Calu3 (cell line): ENCODE measurements at regions not wholly inside any gene's neighbourhood (a gene's known extent, or its start where the extent isn't known, plus 50 kb on each side); places are given as distances from the start of the nearest gene placed in this dataset.
"Not testable (repeated sequence)": the region's sequence is repeated elsewhere in the genome, so short reads cannot be mapped to it uniquely, and the experiment has no call there.

Experiments
- BruUV-seq: library from RNA; stranded (reverse); fragments of 400-500 nt; replicated peaks from 2 replicates; lab custom pipeline; 2021; lab: Mats Ljungman, UMichigan
- CTCF ChIA-PET: fragments of 300-600 bp; sonication (Branson Sonifier 250); formaldehyde crosslinking; loops from one replicate; lab custom pipeline; 2022; ENCODE audit warnings: antibody characterized with exemption; lab: Charles Lee
- DNase-seq: peaks from one replicate; pipeline ENCODE4 v3.0.0; 2022
- H3K27ac Mint-ChIP-seq: one replicate; pipeline ENCODE4 v1.8.0; 2022; ENCODE audit warnings: mixed read lengths; ENCODE audit not compliant: unreplicated experiment
- H3K27me3 Mint-ChIP-seq: one replicate; pipeline ENCODE4 v1.8.0; 2022; ENCODE audit warnings: mixed read lengths; ENCODE audit not compliant: unreplicated experiment
- H3K36me3 Mint-ChIP-seq: one replicate; pipeline ENCODE4 v1.8.0; 2022; ENCODE audit warnings: mild to moderate bottlenecking, moderate library complexity, mixed read lengths; ENCODE audit not compliant: insufficient read depth, unreplicated experiment
- H3K4me1 Mint-ChIP-seq: one replicate; pipeline ENCODE4 v1.8.0; 2022; ENCODE audit warnings: mild to moderate bottlenecking, low read depth, mixed read lengths; ENCODE audit not compliant: unreplicated experiment
- H3K4me3 Mint-ChIP-seq: one replicate; pipeline ENCODE4 v1.8.0; 2022; ENCODE audit warnings: mild to moderate bottlenecking, low read depth, moderate library complexity, mixed read lengths; ENCODE audit not compliant: unreplicated experiment
- H3K9me3 Mint-ChIP-seq: one replicate; pipeline ENCODE4 v1.8.0; 2022; ENCODE audit warnings: low read depth, mixed read lengths; ENCODE audit not compliant: unreplicated experiment
- CTCF ChIP-seq: fragments of 200-600 bp; IDR thresholded peaks from one replicate; pipeline ENCODE4 v1.8.0; 2022; ENCODE audit warnings: antibody characterized with exemption; ENCODE audit not compliant: unreplicated experiment
- intact Hi-C: fragments of 100-400 bp; cut with micrococcal nuclease; formaldehyde crosslinking; loops from one replicate; pipeline ENCODE4 v1.10.0; 2022; ENCODE audit not compliant: unreplicated experiment

- intact Hi-C loops = no loop called here
- DNase-seq = no peak
- no peak overlapping the region for H3K27ac Mint-ChIP-seq
- no peaks in the 10 kb centered on the region for H3K9me3 Mint-ChIP-seq
- no peak for TF ChIP-seq CTCF
- H3K4me1 Mint-ChIP-seq = no peaks in the 10 kb centered on the region
- H3K4me3 Mint-ChIP-seq = no peak overlapping the region
- CTCF ChIA-PET = no interaction called here
- H3K27me3 Mint-ChIP-seq = no peaks in the 10 kb centered on the region
- H3K36me3 Mint-ChIP-seq = no peaks in the 10 kb centered on the region
- no TSS peak for BruUV-seq
Measured at GRCh38 chr5:17099946-17100345, 117.5 kb upstream of the BASP1 start.

- Mint-ChIP-seq H3K4me1 (no peaks in the 10 kb centered on the region), H3K27ac (no peak overlapping the region), H3K4me3 (no peak overlapping the region), H3K9me3 (no peaks in the 10 kb centered on the region), H3K36me3 (no peaks in the 10 kb centered on the region), H3K27me3 (no peaks in the 10 kb centered on the region)
- CTCF ChIA-PET = no interaction called here
- no TSS peak for BruUV-seq
- no peak for DNase-seq
- intact Hi-C loops = no loop called here
- TF ChIP-seq CTCF = no peak
Measured at GRCh38 chr5:17103461-17103860, 114.0 kb upstream of the BASP1 start.

GRCh38 chr5:17105744-17106418, 111.5 kb upstream of the BASP1 start:
- BruUV-seq = no TSS peak
- Mint-ChIP-seq H3K4me1 (no peaks in the 10 kb centered on the region), H3K9me3 (no peaks in the 10 kb centered on the region), H3K27me3 (no peaks in the 10 kb centered on the region), H3K36me3 (no peaks in the 10 kb centered on the region), H3K4me3 (no peak overlapping the region), H3K27ac (no peak overlapping the region)
- intact Hi-C loops = no loop called here
- CTCF ChIA-PET = no interaction called here
- TF ChIP-seq CTCF = no peak
- no peak for DNase-seq

GRCh38 chr5:17106521-17106920, 110.9 kb upstream of the BASP1 start:
- Mint-ChIP-seq H3K27me3 (no peaks in the 10 kb centered on the region), H3K4me3 (no peak overlapping the region), H3K27ac (no peak overlapping the region), H3K36me3 (no peaks in the 10 kb centered on the region), H3K9me3 (no peaks in the 10 kb centered on the region), H3K4me1 (peaks cover 4% of the 10 kb centered on the region)
- BruUV-seq = no TSS peak
- no peak for DNase-seq
- TF ChIP-seq CTCF = no peak
- CTCF ChIA-PET = interaction anchor here (0.6 kb wide), 1 partner anchor 114 kb away, joined by 4 read pairs; no protein-coding TSS in a partner anchor
- intact Hi-C loops = no loop called here

GRCh38 chr5:17112091-17112716, 105.2 kb upstream of the BASP1 start:
- CTCF ChIA-PET = interaction anchor here (0.6 to 0.8 kb wide), 2 partner anchors 79 to 118 kb away, joined by 3 to 4 read pairs; no protein-coding TSS in a partner anchor
- H3K27me3 Mint-ChIP-seq, BruUV-seq, H3K9me3 Mint-ChIP-seq, DNase-seq, H3K4me3 Mint-ChIP-seq: not testable (repeated sequence)
- Mint-ChIP-seq H3K36me3 (peaks cover 15% of the 10 kb centered on the region), H3K27ac (peak overlapping the region; percentile 25), H3K4me1 (peaks cover 45% of the 10 kb centered on the region)
- intact Hi-C loops = loop anchor here (5.0 kb wide), 3 partner anchors 75 to 180 kb away; no protein-coding TSS in a partner anchor
